Neural progenitor cell (in vitro differentiated cells): ENCODE measurements at regions not wholly inside any gene's neighbourhood (a gene's known extent, or its start where the extent isn't known, plus 50 kb on each side); places are given as distances from the start of the nearest gene placed in this dataset.

ENCODE experiments used
- EZH2phosphoT487 ChIP-seq: fragments of 200-600 bp; sonication (generic); IDR thresholded peaks from 2 replicates; pipeline ENCODE4 v1.6.1; 2017; ENCODE audit warnings: antibody characterized with exemption
- TF ChIP-seq, protein P1 (sequence below): fragments of 200-600 bp; sonication (generic); IDR thresholded peaks from 2 replicates; pipeline ENCODE4 v1.5.1; 2017; ENCODE audit warnings: antibody characterized with exemption, mild to moderate bottlenecking

DNA sequence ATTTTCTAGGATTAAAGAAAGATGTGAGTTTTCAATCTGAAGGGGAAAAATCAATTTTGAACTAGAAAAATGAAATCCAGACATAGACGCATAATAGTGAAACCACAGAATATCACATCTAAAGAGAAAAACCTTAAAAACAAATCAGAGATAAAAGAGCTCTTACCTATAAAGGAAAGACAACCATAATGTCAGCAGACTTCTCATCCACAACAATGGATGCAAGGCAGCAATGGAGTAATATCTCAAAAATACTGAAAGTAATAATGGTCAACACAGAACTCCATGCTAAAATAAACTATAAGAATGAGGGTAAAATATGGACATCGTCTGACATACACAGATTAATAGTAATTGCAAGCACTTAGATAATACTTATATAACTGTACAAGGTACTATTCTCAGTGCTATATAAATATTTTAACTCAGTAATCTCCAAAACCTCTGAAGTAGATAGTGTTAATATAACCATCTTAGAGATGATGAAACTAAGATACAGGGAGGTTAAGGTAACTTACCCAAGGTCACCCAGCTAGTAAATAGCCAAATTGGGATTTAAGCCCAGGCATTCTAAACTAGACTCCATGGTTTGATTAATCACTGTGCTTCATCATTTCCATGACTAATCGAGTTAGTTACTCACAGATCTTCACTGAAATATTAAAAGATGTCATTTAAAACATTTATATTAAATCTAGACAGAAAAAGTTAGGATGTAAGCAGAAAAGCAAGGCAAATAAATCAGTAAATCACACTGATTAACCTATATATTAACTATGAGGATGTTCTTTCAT is 89.4 kb upstream of the SPTBN1 start:
- TF ChIP-seq, protein P1, sequence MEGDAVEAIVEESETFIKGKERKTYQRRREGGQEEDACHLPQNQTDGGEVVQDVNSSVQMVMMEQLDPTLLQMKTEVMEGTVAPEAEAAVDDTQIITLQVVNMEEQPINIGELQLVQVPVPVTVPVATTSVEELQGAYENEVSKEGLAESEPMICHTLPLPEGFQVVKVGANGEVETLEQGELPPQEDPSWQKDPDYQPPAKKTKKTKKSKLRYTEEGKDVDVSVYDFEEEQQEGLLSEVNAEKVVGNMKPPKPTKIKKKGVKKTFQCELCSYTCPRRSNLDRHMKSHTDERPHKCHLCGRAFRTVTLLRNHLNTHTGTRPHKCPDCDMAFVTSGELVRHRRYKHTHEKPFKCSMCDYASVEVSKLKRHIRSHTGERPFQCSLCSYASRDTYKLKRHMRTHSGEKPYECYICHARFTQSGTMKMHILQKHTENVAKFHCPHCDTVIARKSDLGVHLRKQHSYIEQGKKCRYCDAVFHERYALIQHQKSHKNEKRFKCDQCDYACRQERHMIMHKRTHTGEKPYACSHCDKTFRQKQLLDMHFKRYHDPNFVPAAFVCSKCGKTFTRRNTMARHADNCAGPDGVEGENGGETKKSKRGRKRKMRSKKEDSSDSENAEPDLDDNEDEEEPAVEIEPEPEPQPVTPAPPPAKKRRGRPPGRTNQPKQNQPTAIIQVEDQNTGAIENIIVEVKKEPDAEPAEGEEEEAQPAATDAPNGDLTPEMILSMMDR, result no peak
- TF ChIP-seq EZH2phosphoT487, result no peak
